ENCODE measurements at regions not wholly inside any gene's neighbourhood (a gene's known extent, or its start where the extent isn't known, plus 50 kb on each side); places are given as distances from the start of the nearest gene placed in this dataset.

- ChIA-PET POLR2A (no interaction called here), CTCF (no interaction called here)
- no peak for TF ChIP-seq CTCF (IDR thresholded peaks at IDR 0.05; ENCODE audit: control extremely low read depth, extremely low read depth, low read depth, missing control alignments)
- DNase-seq (ENCODE audit: extremely low spot score) = no peak
Measured at GRCh38 chrX:34072906-34073305, 59.2 kb downstream of the FAM47A start.

GRCh38 chrX:34063616-34064015, 68.5 kb downstream of the FAM47A start:
- TF ChIP-seq CTCF (IDR thresholded peaks at IDR 0.05; ENCODE audit: control extremely low read depth, extremely low read depth, low read depth, missing control alignments) = no peak
- DNase-seq (ENCODE audit: extremely low spot score) = no peak
- ChIA-PET POLR2A (no interaction called here), CTCF (interaction anchor here (1.3 kb wide), 1 partner anchor 10 kb away, joined by 3 read pairs; no protein-coding TSS in a partner anchor)

GRCh38 chrX:34058005-34058404, 74.1 kb downstream of the FAM47A start:
- DNase-seq (ENCODE audit: extremely low spot score) = no peak
- ChIA-PET POLR2A (no interaction called here), CTCF (no interaction called here)
- TF ChIP-seq CTCF (IDR thresholded peaks at IDR 0.05; ENCODE audit: control extremely low read depth, extremely low read depth, low read depth, missing control alignments) = no peak

- CTCF ChIA-PET = interaction anchor here (1.3 kb wide), 1 partner anchor 9 kb away, joined by 3 read pairs; no protein-coding TSS in a partner anchor
- POLR2A ChIA-PET = no interaction called here
- no peak for TF ChIP-seq CTCF (IDR thresholded peaks at IDR 0.05; ENCODE audit: control extremely low read depth, extremely low read depth, low read depth, missing control alignments)
- no peak for DNase-seq (ENCODE audit: extremely low spot score)
Measured at GRCh38 chrX:34053931-34054330, 78.2 kb downstream of the FAM47A start.

All from GM10248 (cell line).